GM19025 (cell line): ENCODE measurements at regions not wholly inside any gene's neighbourhood (a gene's known extent, or its start where the extent isn't known, plus 50 kb on each side); places are given as distances from the start of the nearest gene placed in this dataset.
"Not testable (repeated sequence)": the region's sequence is repeated elsewhere in the genome, so short reads cannot be mapped to it uniquely, and the experiment has no call there.

Experiments used
- ATAC-seq: cut with Tn5 transposase; IDR thresholded peaks from one replicate; pipeline ENCODE4 v1.9.1; 2021; ENCODE audit warnings: mild to moderate bottlenecking, low read depth, moderate library complexity; ENCODE audit not compliant: unreplicated experiment

- no peak for ATAC-seq
Observed at GRCh38 chr16:5347561-5347960, 250.0 kb upstream of the EEF2KMT start.

GRCh38 chr16:5336941-5337340 lies 239.3 kb upstream of the EEF2KMT start:
- no peak for ATAC-seq

GRCh38 chr16:5333991-5334390 lies 236.4 kb upstream of the EEF2KMT start:
- ATAC-seq = no peak

- no peak for ATAC-seq
Observed at GRCh38 chr16:5333126-5333525, 235.5 kb upstream of the EEF2KMT start.

- ATAC-seq = no peak
Observed at GRCh38 chr16:5330058-5330457, 232.5 kb upstream of the EEF2KMT start.

GRCh38 chr16:5328546-5328945 lies 231.0 kb upstream of the EEF2KMT start:
- no peak for ATAC-seq

- no peak for ATAC-seq
Observed at GRCh38 chr16:5326395-5326794, 228.8 kb upstream of the EEF2KMT start.

GRCh38 chr16:5325932-5326331 lies 228.3 kb upstream of the EEF2KMT start:
- ATAC-seq = no peak

- no peak for ATAC-seq
Observed at GRCh38 chr16:5323284-5324141, 225.9 kb upstream of the EEF2KMT start.

- no peak for ATAC-seq
Observed at GRCh38 chr16:5321930-5322329, 224.3 kb upstream of the EEF2KMT start.

- ATAC-seq = no peak
Observed at GRCh38 chr16:5319799-5320198, 222.2 kb upstream of the EEF2KMT start.

- no peak for ATAC-seq
Observed at GRCh38 chr16:5315914-5316313, 218.3 kb upstream of the EEF2KMT start.

GRCh38 chr16:5314377-5314776 lies 216.8 kb upstream of the EEF2KMT start:
- no peak for ATAC-seq

- ATAC-seq = no peak
Observed at GRCh38 chr16:5309946-5310611, 212.5 kb upstream of the EEF2KMT start.

- no peak for ATAC-seq
Observed at GRCh38 chr16:5305023-5305422, 207.4 kb upstream of the EEF2KMT start.

- no peak for ATAC-seq
Observed at GRCh38 chr16:5302372-5303114, 204.9 kb upstream of the EEF2KMT start.

- ATAC-seq = no peak
Observed at GRCh38 chr16:5298202-5298601, 200.6 kb upstream of the EEF2KMT start.

GRCh38 chr16:5296176-5296575 lies 198.6 kb upstream of the EEF2KMT start:
- no peak for ATAC-seq

- not testable (repeated sequence) for ATAC-seq
Observed at GRCh38 chr16:5295304-5295703, 197.7 kb upstream of the EEF2KMT start.

- not testable (repeated sequence) for ATAC-seq
Observed at GRCh38 chr16:5282152-5282551, 184.6 kb upstream of the EEF2KMT start.

GRCh38 chr16:5257462-5257861 lies 159.9 kb upstream of the EEF2KMT start:
- ATAC-seq = no peak
